IMR-90 (cell line): ENCODE measurements at regions not wholly inside any gene's neighbourhood (a gene's known extent, or its start where the extent isn't known, plus 50 kb on each side); places are given as distances from the start of the nearest gene placed in this dataset.

Experiments used
- ATAC-seq: fragments of 200-7000 bp; cut with Tn5 transposase; 2 replicates; pipeline ENCODE4 v1.9.1; 2020; ENCODE audit warnings: low read depth, mild to moderate bottlenecking, moderate library complexity
- BruUV-seq: library from RNA; stranded (reverse); fragments of 400-500 nt; replicated peaks from 2 replicates; lab custom pipeline; 2021; lab: Mats Ljungman, UMichigan
- CTCF ChIA-PET: fragments of 300-600 bp; formaldehyde crosslinking; extraction: SDS; loops from one replicate; lab custom pipeline; 2021; ENCODE audit warnings: antibody characterized with exemption; lab: Yijun Ruan, JAX
- POLR2A ChIA-PET: fragments of 300-600 bp; sonication (Branson Sonifier 250); formaldehyde crosslinking; loops from one replicate; lab custom pipeline; 2022; ENCODE audit warnings: antibody characterized with exemption; ENCODE audit not compliant: unreplicated experiment; lab: Charles Lee
- DNase-seq: peaks from one replicate; pipeline ENCODE4 v3.0.0; 2013
- H2AFZ ChIP-seq: replicated peaks from 2 replicates; pipeline ENCODE3; 2013; ENCODE audit warnings: low read length, mild to moderate bottlenecking; ENCODE audit not compliant: poor library complexity
- H2AK5ac ChIP-seq: 2 replicates; pipeline ENCODE4 v1.6.1; 2013; ENCODE audit warnings: low read depth, low read length, inconsistent platforms
- H2AK9ac ChIP-seq: replicated peaks from 2 replicates; pipeline ENCODE3; 2013; ENCODE audit warnings: mild to moderate bottlenecking, low read depth, low read length, moderate library complexity; ENCODE audit not compliant: poor library complexity
- H2BK120ac ChIP-seq: 2 replicates; pipeline ENCODE4 v1.6.1; 2013; ENCODE audit warnings: low read depth, low read length, inconsistent platforms
- H2BK15ac ChIP-seq: 3 replicates; pipeline ENCODE4 v1.6.1; 2013; ENCODE audit warnings: low read depth, low read length, inconsistent platforms
- H2BK20ac ChIP-seq: 2 replicates; pipeline ENCODE4 v1.6.1; 2013; ENCODE audit warnings: low read depth, mild to moderate bottlenecking, inconsistent platforms, low read length, moderate library complexity
- H2BK5ac ChIP-seq: 2 replicates; pipeline ENCODE4 v1.6.1; 2013; ENCODE audit warnings: mild to moderate bottlenecking, low read depth, low read length, inconsistent platforms; ENCODE audit not compliant: poor library complexity, severe bottlenecking
- H3K14ac ChIP-seq: replicated peaks from 2 replicates; pipeline ENCODE4 v1.6.1; 2013; ENCODE audit warnings: low read depth, low read length, inconsistent platforms
- H3K18ac ChIP-seq: 2 replicates; pipeline ENCODE4 v1.6.1; 2013; ENCODE audit warnings: low read depth, low read length, control low read depth
- H3K23ac ChIP-seq: 2 replicates; pipeline ENCODE4 v1.6.1; 2013; ENCODE audit warnings: low read depth, low read length, inconsistent platforms
- H3K27ac ChIP-seq: 2 replicates; pipeline ENCODE4 v1.5.1; 2013; ENCODE audit warnings: mild to moderate bottlenecking, control low read depth, low read length; ENCODE audit not compliant: insufficient read depth
- H3K27me3 ChIP-seq: 2 replicates; pipeline ENCODE4 v1.6.1; 2013; ENCODE audit warnings: low read length; ENCODE audit not compliant: control insufficient read depth, insufficient read depth
- H3K36me3 ChIP-seq: 2 replicates; pipeline ENCODE4 v1.6.1; 2013; ENCODE audit warnings: low read length, mixed read lengths; ENCODE audit not compliant: control insufficient read depth, insufficient read depth
- H3K4ac ChIP-seq: 2 replicates; pipeline ENCODE4 v1.6.1; 2013; ENCODE audit warnings: low read depth, low read length, inconsistent platforms
- H3K4me1 ChIP-seq: 2 replicates; pipeline ENCODE4 v1.6.1; 2013; ENCODE audit warnings: low read length, mixed read lengths; ENCODE audit not compliant: control insufficient read depth, insufficient read depth
- H3K4me2 ChIP-seq: 2 replicates; pipeline ENCODE4 v1.6.1; 2013; ENCODE audit warnings: low read depth, mild to moderate bottlenecking, control low read depth, low read length, moderate library complexity
- H3K4me3 ChIP-seq: 2 replicates; pipeline ENCODE4 v1.5.1; 2013; ENCODE audit warnings: low read depth, mild to moderate bottlenecking, control low read depth, low read length, moderate library complexity; ENCODE audit not compliant: insufficient read depth
- H3K56ac ChIP-seq: 2 replicates; pipeline ENCODE4 v1.6.1; 2013; ENCODE audit warnings: low read length, inconsistent platforms; ENCODE audit not compliant: insufficient read depth; ENCODE audit errors: extremely low read depth
- H3K79me1 ChIP-seq, 2 experiments: 2 replicates each; pipeline ENCODE4 v1.6.1; 2013; ENCODE audit warnings: low read length in 2 of 2, inconsistent platforms in 1 of 2, low read depth in 1 of 2
- H3K9ac ChIP-seq: 2 replicates; pipeline ENCODE4 v1.6.1; 2013; ENCODE audit warnings: low read depth, low read length, control low read depth
- H3K9me1 ChIP-seq: 2 replicates; pipeline ENCODE4 v1.6.1; 2013; ENCODE audit warnings: low read length, inconsistent platforms; ENCODE audit not compliant: insufficient read depth
- H3K9me3 ChIP-seq: 2 replicates; pipeline ENCODE4 v1.6.1; 2013; ENCODE audit warnings: low read length; ENCODE audit not compliant: control insufficient read depth, insufficient read depth
- H4K20me1 ChIP-seq: 2 replicates; pipeline ENCODE4 v1.6.1; 2013; ENCODE audit warnings: low read length, inconsistent platforms; ENCODE audit not compliant: insufficient read depth
- H4K5ac ChIP-seq: 2 replicates; pipeline ENCODE4 v1.6.1; 2013; ENCODE audit warnings: mild to moderate bottlenecking, low read depth, low read length, control low read depth
- H4K8ac ChIP-seq, 2 experiments: 2 replicates each; pipeline ENCODE4 v1.6.1; 2013; ENCODE audit warnings: low read depth in 2 of 2, low read length in 2 of 2, control low read depth in 1 of 2, inconsistent platforms in 1 of 2
- H4K91ac ChIP-seq: 2 replicates; pipeline ENCODE4 v1.6.1; 2013; ENCODE audit warnings: low read depth, low read length, inconsistent platforms; ENCODE audit not compliant: insufficient read depth
- ELK1 ChIP-seq: fragments of 150-350 bp; IDR thresholded peaks from 2 replicates; pipeline ENCODE4 v1.6.1; 2016; ENCODE audit warnings: low read depth, mild to moderate bottlenecking, low read length, moderate library complexity, borderline replicate concordance
- FOS ChIP-seq: fragments of 150-350 bp; IDR thresholded peaks from 2 replicates; pipeline ENCODE4 v1.6.1; 2016; ENCODE audit warnings: low read depth, low read length
- MXI1 ChIP-seq: IDR thresholded peaks from 2 replicates; pipeline ENCODE4 v1.6.1; 2012; ENCODE audit warnings: low read depth, mild to moderate bottlenecking, low read length, moderate library complexity, borderline replicate concordance
- POLR2A ChIP-seq: IDR thresholded peaks from 2 replicates; pipeline ENCODE4 v1.6.1; 2012; ENCODE audit warnings: mild to moderate bottlenecking, low read depth, low read length
- RAD21 ChIP-seq: IDR thresholded peaks from 2 replicates; pipeline ENCODE4 v1.6.1; 2012; ENCODE audit warnings: low read length, improper control_type of control experiment
- SMC3 ChIP-seq: fragments of 150-350 bp; IDR thresholded peaks from 2 replicates; pipeline ENCODE4 v1.6.1; 2016; ENCODE audit warnings: low read depth, mild to moderate bottlenecking, antibody characterized with exemption, low read length, moderate library complexity
- WGBS, 2 experiments: methylation state at CpG; one replicate each; pipeline versions ENCODE4 v1.1.5 to v1.1.7; 2013; ENCODE audit warnings: missing lambda C conversion rate in 2 of 2; ENCODE audit not compliant: insufficient read length in 1 of 2; ENCODE audit errors: extremely low coverage in 2 of 2; 5-methylcytosine and 5-hydroxymethylcytosine counted together
- dilution Hi-C: fragments of 300-500 bp; cut with HindIII; formaldehyde crosslinking; loops from one replicate; pipeline ENCODE4 v1.14.3; 2018; ENCODE audit warnings: low sequenced_read_pairs; ENCODE audit not compliant: unreplicated experiment
- in situ Hi-C: fragments of 300-500 bp; cut with MboI; formaldehyde crosslinking; loops from 3 replicates; pipeline ENCODE4 v1.14.3; 2019; ENCODE audit warnings: low sequenced_read_pairs, inconsistent platforms, mixed read lengths
- intact Hi-C: fragments of 100-400 bp; cut with micrococcal nuclease; formaldehyde crosslinking; loops from 2 replicates; pipeline ENCODE4 v1.10.0; 2022

- H3K23ac ChIP-seq, result no peak overlapping the region
- no peak overlapping the region for H3K4me2 ChIP-seq
- no peak overlapping the region for H4K5ac ChIP-seq
- H3K4me1 ChIP-seq, result no peaks in the 10 kb centered on the region
- no peak overlapping the region for H2AFZ ChIP-seq
- ATAC-seq (no peak), DNase-seq (no peak)
- no peaks in the 10 kb centered on the region for H3K79me1 ChIP-seq
- CTCF ChIA-PET, result no interaction called here
- no peak overlapping the region for H2BK15ac ChIP-seq
- no peak overlapping the region for H3K14ac ChIP-seq
- no peak overlapping the region for H3K56ac ChIP-seq
- H2BK5ac ChIP-seq, result no peak overlapping the region
- no peak overlapping the region for H3K9ac ChIP-seq
- H3K27ac ChIP-seq, result no peak overlapping the region
- no peak overlapping the region for H4K91ac ChIP-seq
- no TSS peak for BruUV-seq
- H3K4ac ChIP-seq, result no peak overlapping the region
- H2AK5ac ChIP-seq, result no peak overlapping the region
- in situ Hi-C loops (no loop called here), intact Hi-C loops (no loop called here), dilution Hi-C loops (no loop called here)
- peaks cover 42% of the 10 kb centered on the region for H3K9me3 ChIP-seq
- no peak overlapping the region for H2AK9ac ChIP-seq
- H2BK20ac ChIP-seq, result no peak overlapping the region
- no peak overlapping the region for H2BK120ac ChIP-seq
- no peak overlapping the region for H3K4me3 ChIP-seq
- no peaks in the 10 kb centered on the region for H3K27me3 ChIP-seq
- H4K20me1 ChIP-seq, result no peaks in the 10 kb centered on the region
- no peaks in the 10 kb centered on the region for H3K36me3 ChIP-seq
- no peaks in the 10 kb centered on the region for H3K9me1 ChIP-seq
- POLR2A ChIA-PET, result no interaction called here
- TF ChIP-seq SMC3 (no peak), ELK1 (no peak), FOS (no peak), RAD21 (no peak), POLR2A (no peak), MXI1 (no peak)
- H3K18ac ChIP-seq, result no peak overlapping the region
- H4K8ac ChIP-seq, result no peak overlapping the region
- WGBS, 2 experiments, result 70% methylated on average over 2 of the region's 7 CpGs; no CpG with 5 or more reads in 1 of the 2 experiments
Observed at GRCh38 chr19:56960959-56961543, 120.5 kb upstream of the PEG3 start.
